ENCODE measurements at regions not wholly inside any gene's neighbourhood (a gene's known extent, or its start where the extent isn't known, plus 50 kb on each side); places are given as distances from the start of the nearest gene placed in this dataset.

- H3K9ac ChIP-seq = no peak overlapping the region
- no peak for DNase-seq
- no peaks in the 10 kb centered on the region for H4K20me1 ChIP-seq (ENCODE audit: insufficient read depth)
- 63 to 69% methylated on average over 4 of the region's 4 CpGs for WGBS, 2 experiments (ENCODE audit: low coverage in 1 of 2, low lambda C conversion rate in 2 of 2, missing lambda C conversion rate in 2 of 2)
- H3K4me3 ChIP-seq = no peak overlapping the region
- no peak overlapping the region for H3K4me2 ChIP-seq (ENCODE audit: unreplicated experiment)
- no peaks in the 10 kb centered on the region for H3K9me3 ChIP-seq (ENCODE audit: low read depth)
- H3K27ac ChIP-seq = no peak overlapping the region
- no peaks in the 10 kb centered on the region for H3K4me1 ChIP-seq (ENCODE audit: insufficient read depth)
- no peaks in the 10 kb centered on the region for H3F3A ChIP-seq (ENCODE audit: insufficient read depth)
- no peaks in the 10 kb centered on the region for H3K36me3 ChIP-seq (ENCODE audit: low read depth)
- TF ChIP-seq EZH2 (IDR thresholded peaks at IDR 0.05; ENCODE audit: insufficient read depth, poor library complexity, severe bottlenecking) (no peak), EZH2phosphoT487 (IDR thresholded peaks at IDR 0.05; ENCODE audit: insufficient read depth, low read depth) (no peak)
- in situ Hi-C loops (cut with MboI) = no loop called here
- no peaks in the 10 kb centered on the region for H3K27me3 ChIP-seq (replicated peaks; ENCODE audit: insufficient read depth)
- no peak overlapping the region for H2AFZ ChIP-seq
- H3K79me2 ChIP-seq (ENCODE audit: insufficient read depth) = no peaks in the 10 kb centered on the region
- peaks cover 7% of the 10 kb centered on the region; the same call in 1 of the 2 replicates for H3K9me2 ChIP-seq (ENCODE audit: insufficient read depth)
These were observed 736.0 kb upstream of the NR2F2 start for GRCh38 chr15:95594496-95594895.

GRCh38 chr15:95595759-95596158 is 734.7 kb upstream of the NR2F2 start:
- no peak overlapping the region for H3K4me3 ChIP-seq
- no peak overlapping the region for H3K9ac ChIP-seq
- TF ChIP-seq EZH2phosphoT487 (IDR thresholded peaks at IDR 0.05; ENCODE audit: insufficient read depth, low read depth) (no peak), EZH2 (IDR thresholded peaks at IDR 0.05; ENCODE audit: insufficient read depth, poor library complexity, severe bottlenecking) (no peak)
- H3K9me3 ChIP-seq (ENCODE audit: low read depth) = no peaks in the 10 kb centered on the region
- H3K4me2 ChIP-seq (ENCODE audit: unreplicated experiment) = no peak overlapping the region
- DNase-seq = no peak
- in situ Hi-C loops (cut with MboI) = no loop called here
- H3K79me2 ChIP-seq (ENCODE audit: insufficient read depth) = no peaks in the 10 kb centered on the region
- no peaks in the 10 kb centered on the region for H4K20me1 ChIP-seq (ENCODE audit: insufficient read depth)
- H3K27me3 ChIP-seq (replicated peaks; ENCODE audit: insufficient read depth) = no peaks in the 10 kb centered on the region
- H3K36me3 ChIP-seq (ENCODE audit: low read depth) = no peaks in the 10 kb centered on the region
- H3K4me1 ChIP-seq (ENCODE audit: insufficient read depth) = no peaks in the 10 kb centered on the region
- H3K27ac ChIP-seq = no peak overlapping the region
- no peak overlapping the region for H2AFZ ChIP-seq
- H3F3A ChIP-seq (ENCODE audit: insufficient read depth) = no peaks in the 10 kb centered on the region
- 0 out of 2 replicates have a peak, but pooled peaks cover 3% of the 10 kb centered on the region for H3K9me2 ChIP-seq (ENCODE audit: insufficient read depth)

- H3K9me2 ChIP-seq (ENCODE audit: insufficient read depth) = 0 out of 2 replicates have a peak, but pooled peaks cover 2% of the 10 kb centered on the region
- no peaks in the 10 kb centered on the region for H3K36me3 ChIP-seq (ENCODE audit: low read depth)
- no peak for TF ChIP-seq EZH2 (IDR thresholded peaks at IDR 0.05; ENCODE audit: insufficient read depth, poor library complexity, severe bottlenecking)
- no peak for TF ChIP-seq EZH2phosphoT487 (IDR thresholded peaks at IDR 0.05; ENCODE audit: insufficient read depth, low read depth)
- no peaks in the 10 kb centered on the region for H3K79me2 ChIP-seq (ENCODE audit: insufficient read depth)
- no peaks in the 10 kb centered on the region for H3K27me3 ChIP-seq (replicated peaks; ENCODE audit: insufficient read depth)
- 85 to 87% methylated on average over 6 of the region's 6 CpGs for WGBS, 2 experiments (ENCODE audit: low coverage in 1 of 2, low lambda C conversion rate in 2 of 2, missing lambda C conversion rate in 2 of 2)
- H2AFZ ChIP-seq = no peak overlapping the region
- H3K27ac ChIP-seq = no peak overlapping the region
- no peaks in the 10 kb centered on the region for H4K20me1 ChIP-seq (ENCODE audit: insufficient read depth)
- no peak overlapping the region for H3K4me3 ChIP-seq
- no peaks in the 10 kb centered on the region for H3K9me3 ChIP-seq (ENCODE audit: low read depth)
- H3K4me2 ChIP-seq (ENCODE audit: unreplicated experiment) = no peak overlapping the region
- DNase-seq = no peak
- H3K9ac ChIP-seq = no peak overlapping the region
- no peaks in the 10 kb centered on the region for H3F3A ChIP-seq (ENCODE audit: insufficient read depth)
- in situ Hi-C loops (cut with MboI) = no loop called here
- H3K4me1 ChIP-seq (ENCODE audit: insufficient read depth) = no peaks in the 10 kb centered on the region
These were observed 734.0 kb upstream of the NR2F2 start for GRCh38 chr15:95596496-95596895.

GRCh38 chr15:95598251-95598855 is 732.1 kb upstream of the NR2F2 start:
- H2AFZ ChIP-seq = no peak overlapping the region
- H3K9me3 ChIP-seq (ENCODE audit: low read depth) = no peaks in the 10 kb centered on the region
- H3K27me3 ChIP-seq (replicated peaks; ENCODE audit: insufficient read depth) = no peaks in the 10 kb centered on the region
- no peaks in the 10 kb centered on the region for H3K9me2 ChIP-seq (ENCODE audit: insufficient read depth)
- no peak overlapping the region for H3K27ac ChIP-seq
- H3K4me1 ChIP-seq (ENCODE audit: insufficient read depth) = no peaks in the 10 kb centered on the region
- in situ Hi-C loops (cut with MboI) = no loop called here
- H3K79me2 ChIP-seq (ENCODE audit: insufficient read depth) = no peaks in the 10 kb centered on the region
- WGBS, 2 experiments (ENCODE audit: low coverage in 1 of 2, low lambda C conversion rate in 2 of 2, missing lambda C conversion rate in 2 of 2) = 59 to 62% methylated on average over 8 of the region's 8 CpGs
- H3K36me3 ChIP-seq (ENCODE audit: low read depth) = no peaks in the 10 kb centered on the region
- H3K4me3 ChIP-seq = no peak overlapping the region
- TF ChIP-seq EZH2 (IDR thresholded peaks at IDR 0.05; ENCODE audit: insufficient read depth, poor library complexity, severe bottlenecking) (no peak), EZH2phosphoT487 (IDR thresholded peaks at IDR 0.05; ENCODE audit: insufficient read depth, low read depth) (no peak)
- no peaks in the 10 kb centered on the region for H3F3A ChIP-seq (ENCODE audit: insufficient read depth)
- no peak overlapping the region for H3K4me2 ChIP-seq (ENCODE audit: unreplicated experiment)
- DNase-seq = no peak
- H3K9ac ChIP-seq = no peak overlapping the region
- H4K20me1 ChIP-seq (ENCODE audit: insufficient read depth) = no peaks in the 10 kb centered on the region

GRCh38 chr15:95600367-95600766 is 730.1 kb upstream of the NR2F2 start:
- no peaks in the 10 kb centered on the region for H3K9me3 ChIP-seq (ENCODE audit: low read depth)
- no peak overlapping the region for H2AFZ ChIP-seq
- H3K4me3 ChIP-seq = no peak overlapping the region
- in situ Hi-C loops (cut with MboI) = no loop called here
- H3K9me2 ChIP-seq (ENCODE audit: insufficient read depth) = no peaks in the 10 kb centered on the region
- TF ChIP-seq EZH2 (IDR thresholded peaks at IDR 0.05; ENCODE audit: insufficient read depth, poor library complexity, severe bottlenecking) = no peak
- no peak for TF ChIP-seq EZH2phosphoT487 (IDR thresholded peaks at IDR 0.05; ENCODE audit: insufficient read depth, low read depth)
- peaks cover 13% of the 10 kb centered on the region for H3K4me1 ChIP-seq (ENCODE audit: insufficient read depth)
- H4K20me1 ChIP-seq (ENCODE audit: insufficient read depth) = no peaks in the 10 kb centered on the region
- no peak overlapping the region for H3K4me2 ChIP-seq (ENCODE audit: unreplicated experiment)
- no peaks in the 10 kb centered on the region for H3K36me3 ChIP-seq (ENCODE audit: low read depth)
- H3K9ac ChIP-seq = no peak overlapping the region
- H3K27me3 ChIP-seq (replicated peaks; ENCODE audit: insufficient read depth) = no peaks in the 10 kb centered on the region
- no peak overlapping the region for H3K27ac ChIP-seq
- no peaks in the 10 kb centered on the region for H3K79me2 ChIP-seq (ENCODE audit: insufficient read depth)
- no peaks in the 10 kb centered on the region for H3F3A ChIP-seq (ENCODE audit: insufficient read depth)
- DNase-seq = no peak
- WGBS, 2 experiments (ENCODE audit: low coverage in 1 of 2, low lambda C conversion rate in 2 of 2, missing lambda C conversion rate in 2 of 2) = 93% methylated on average over 2 of the region's 2 CpGs

Measured in GM23248 (cell line).